Activated naive CD4-positive, alpha-beta T cell treated with anti-CD3 and anti-CD28 coated beads, Interleukin-2, amount 50 U/mL, for 72 hours (primary cell): ENCODE measurements at regions not wholly inside any gene's neighbourhood (a gene's known extent, or its start where the extent isn't known, plus 50 kb on each side); places are given as distances from the start of the nearest gene placed in this dataset.
A peak's percentile ranks its signal among the peaks of the same experiment; 100 is the strongest.
"Not testable (repeated sequence)": the region's sequence is repeated elsewhere in the genome, so short reads cannot be mapped to it uniquely, and the experiment has no call there.

ENCODE experiments used
- ATAC-seq, 2 donors: fragments of 150-1000 bp; cut with Tn5 transposase; 2 replicates each; pipeline ENCODE4 v1.10.0; 2021; ENCODE audit warnings: mild to moderate bottlenecking in 2 of 2, moderate library complexity in 2 of 2
- DNase-seq, 2 donors: peaks; one replicate each; pipeline ENCODE4 v3.0.0; 2021 to 2022; ENCODE audit warnings: low spot score in 2 of 2
- H3K27ac Mint-ChIP-seq, 2 donors: one replicate each; pipeline ENCODE4 v1.8.0; 2022; ENCODE audit warnings: mild to moderate bottlenecking in 2 of 2, mixed read lengths in 2 of 2
- H3K36me3 Mint-ChIP-seq, 2 donors: one replicate each; pipeline ENCODE4 v1.8.0; 2022; ENCODE audit warnings: mixed read lengths in 2 of 2
- H3K9me3 Mint-ChIP-seq, 2 donors: one replicate each; pipeline ENCODE4 v1.8.0; 2022; ENCODE audit warnings: mixed read lengths in 2 of 2

DNA sequence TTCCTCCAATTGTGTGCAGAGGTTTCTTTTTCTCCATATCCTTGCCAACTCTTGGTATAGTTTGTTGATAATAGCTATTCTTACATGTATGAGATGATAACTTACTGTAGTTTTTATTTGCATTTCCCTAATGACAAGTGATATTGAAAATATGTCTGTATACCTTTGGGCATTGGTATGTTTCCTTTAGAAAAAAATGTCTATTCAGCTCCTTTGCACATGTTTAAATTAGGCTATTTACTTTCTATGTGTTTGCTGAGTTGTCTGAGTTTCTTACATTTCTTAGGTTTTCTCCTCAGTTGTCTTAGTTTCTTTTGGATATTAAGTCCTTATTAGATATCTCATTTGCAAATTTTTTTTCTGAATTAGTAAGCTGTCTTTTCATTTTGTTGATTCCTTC is 487.3 kb upstream of the EPHA5 start:
- H3K9me3 Mint-ChIP-seq: peaks cover 29 to 41% of the 10 kb centered on the region in 2 donors
- no peaks in the 10 kb centered on the region for H3K36me3 Mint-ChIP-seq
- DNase-seq: no peak
- no peak overlapping the region for H3K27ac Mint-ChIP-seq
- no peak for ATAC-seq

DNA sequence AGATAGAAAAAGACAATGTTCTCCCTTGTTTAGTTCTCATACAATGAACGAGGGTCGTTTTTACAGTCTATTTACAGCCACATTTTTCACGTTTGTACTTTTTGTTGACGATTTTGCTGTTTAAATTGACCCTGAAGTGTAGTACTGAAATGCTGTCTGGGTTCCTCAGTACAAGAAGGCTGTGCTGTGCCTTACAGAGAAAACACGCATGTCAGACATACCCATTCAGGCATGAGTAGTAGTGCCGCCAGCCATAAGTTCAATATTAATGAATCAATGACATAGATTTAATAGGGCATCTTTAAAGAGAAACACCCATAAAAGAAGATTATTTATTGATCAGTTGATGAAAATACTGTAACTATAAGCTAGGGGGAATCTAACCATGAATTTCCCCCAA is 459.8 kb upstream of the EPHA5 start:
- H3K36me3 Mint-ChIP-seq: no peaks in the 10 kb centered on the region
- ATAC-seq (no peak), DNase-seq (no peak)
- peaks cover 5% of the 10 kb centered on the region in 2 donors for H3K9me3 Mint-ChIP-seq
- H3K27ac Mint-ChIP-seq: no peak overlapping the region

DNA sequence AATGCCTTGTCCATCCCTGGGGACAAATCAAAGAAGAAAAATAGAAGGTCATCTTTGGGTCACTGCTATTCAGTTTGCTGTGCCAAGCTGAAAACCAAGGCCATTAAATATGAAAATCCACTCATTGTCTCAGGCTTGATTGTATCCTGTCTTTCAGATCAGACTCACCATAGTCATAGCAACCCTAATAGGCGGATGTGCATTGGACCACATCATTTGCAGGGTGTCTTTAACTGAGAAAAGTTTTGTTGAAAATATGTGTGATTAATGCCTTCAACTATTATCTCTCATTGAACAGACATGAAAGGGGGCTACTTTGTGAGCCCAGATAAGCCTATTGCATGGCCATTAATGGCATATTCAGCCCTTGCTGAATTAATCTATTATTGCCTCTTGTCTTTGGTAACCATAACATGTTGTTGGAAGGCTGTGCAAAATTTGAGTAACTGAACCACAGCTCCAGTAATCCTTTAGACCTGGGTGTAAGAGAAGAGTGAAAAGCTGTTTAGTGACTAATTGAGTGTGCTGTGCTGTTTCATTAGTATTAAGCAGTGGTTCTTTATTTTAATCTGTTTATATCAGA is 453.6 kb upstream of the EPHA5 start:
- Mint-ChIP-seq H3K27ac (no peak overlapping the region), H3K36me3 (no peaks in the 10 kb centered on the region), H3K9me3 (peaks cover 10 to 11% of the 10 kb centered on the region in 2 donors)
- ATAC-seq (no peak), DNase-seq (no peak)

DNA sequence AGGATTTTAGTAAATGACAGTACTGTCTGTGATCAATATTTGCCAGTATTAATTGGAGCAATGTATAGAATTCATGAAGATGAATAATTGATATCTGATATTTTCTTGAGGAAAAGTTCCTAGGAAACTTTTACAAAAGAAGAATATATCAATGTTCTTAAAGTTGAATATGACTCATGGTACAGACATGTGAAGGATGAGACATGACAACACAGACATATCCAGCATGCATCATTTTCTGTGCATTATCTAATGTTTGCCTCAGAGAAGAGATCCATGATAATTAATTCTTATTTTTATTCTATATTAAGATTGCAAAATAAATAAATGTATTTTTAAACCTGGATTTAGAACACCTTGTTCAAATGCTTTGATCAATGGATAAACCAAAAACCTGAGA is 452.9 kb upstream of the EPHA5 start:
- H3K27ac Mint-ChIP-seq: no peak overlapping the region
- ATAC-seq (no peak), DNase-seq (no peak)
- peaks cover 10 to 11% of the 10 kb centered on the region in 2 donors for H3K9me3 Mint-ChIP-seq
- no peaks in the 10 kb centered on the region for H3K36me3 Mint-ChIP-seq

DNA sequence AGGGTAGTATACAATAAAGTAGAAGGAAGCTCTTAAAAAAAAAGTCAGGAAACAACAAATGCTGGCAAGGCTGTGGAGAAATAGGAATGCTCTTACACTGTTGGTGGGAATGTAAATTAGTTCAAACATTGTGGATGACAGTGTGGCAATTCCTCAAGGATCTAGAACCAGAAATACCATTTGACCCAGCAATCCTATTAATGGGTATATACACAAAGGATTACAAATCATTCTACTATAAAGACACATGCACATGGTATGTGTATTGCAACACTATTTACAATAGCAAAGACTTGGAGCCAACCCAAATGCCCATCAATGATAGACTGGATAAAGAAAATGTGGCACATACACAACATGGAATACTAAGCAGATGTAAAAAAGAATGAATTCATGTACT is 444.9 kb upstream of the EPHA5 start:
- ATAC-seq, DNase-seq, H3K27ac Mint-ChIP-seq, H3K36me3 Mint-ChIP-seq: not testable (repeated sequence)
- peaks cover 7 to 18% of the 10 kb centered on the region in 2 donors for H3K9me3 Mint-ChIP-seq

DNA sequence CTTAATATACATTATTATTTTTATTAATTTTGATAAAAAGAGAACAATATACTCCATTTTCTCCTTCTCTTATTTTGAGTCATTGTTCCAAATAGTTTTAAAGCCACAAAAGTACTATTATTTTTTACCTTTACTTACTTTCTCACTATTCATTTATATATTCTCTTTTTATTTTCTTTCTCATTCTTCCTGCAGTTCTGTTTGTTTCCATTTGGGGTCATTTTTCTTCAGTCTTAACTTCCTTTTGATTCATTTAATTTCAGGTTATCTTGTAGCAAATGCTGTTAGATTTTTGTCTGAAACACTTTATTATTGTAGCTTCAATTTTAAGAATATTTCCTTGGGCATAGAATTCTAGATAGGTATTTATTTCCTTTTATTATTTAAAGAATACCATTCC is 438.6 kb upstream of the EPHA5 start:
- DNase-seq (no peak), ATAC-seq (no peak)
- peaks cover 16 to 23% of the 10 kb centered on the region in 2 donors for H3K9me3 Mint-ChIP-seq
- no peak overlapping the region for H3K27ac Mint-ChIP-seq
- no peaks in the 10 kb centered on the region for H3K36me3 Mint-ChIP-seq

DNA sequence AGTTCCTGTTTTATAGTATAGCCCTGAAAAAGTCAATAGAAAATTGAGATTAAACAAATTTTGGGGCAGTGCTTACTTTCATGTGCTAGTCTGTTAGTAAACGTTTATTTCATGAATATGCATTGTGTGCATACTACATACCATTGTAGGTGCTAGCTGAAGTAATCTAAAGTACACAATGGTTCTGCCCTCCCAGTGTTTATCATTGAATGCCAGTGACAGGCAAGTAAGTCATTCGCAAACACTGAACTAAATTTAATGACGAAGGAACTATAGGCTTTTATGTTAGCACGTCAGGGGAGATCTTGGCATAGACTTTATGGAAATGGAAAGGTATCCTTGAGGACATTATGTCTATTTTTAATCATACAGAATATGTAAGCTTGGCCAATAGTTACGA is 426.9 kb upstream of the EPHA5 start:
- DNase-seq (no peak), ATAC-seq (no peak)
- H3K27ac Mint-ChIP-seq: no peak overlapping the region
- H3K9me3 Mint-ChIP-seq: peaks cover 7 to 14% of the 10 kb centered on the region in 2 donors
- H3K36me3 Mint-ChIP-seq: no peaks in the 10 kb centered on the region

DNA sequence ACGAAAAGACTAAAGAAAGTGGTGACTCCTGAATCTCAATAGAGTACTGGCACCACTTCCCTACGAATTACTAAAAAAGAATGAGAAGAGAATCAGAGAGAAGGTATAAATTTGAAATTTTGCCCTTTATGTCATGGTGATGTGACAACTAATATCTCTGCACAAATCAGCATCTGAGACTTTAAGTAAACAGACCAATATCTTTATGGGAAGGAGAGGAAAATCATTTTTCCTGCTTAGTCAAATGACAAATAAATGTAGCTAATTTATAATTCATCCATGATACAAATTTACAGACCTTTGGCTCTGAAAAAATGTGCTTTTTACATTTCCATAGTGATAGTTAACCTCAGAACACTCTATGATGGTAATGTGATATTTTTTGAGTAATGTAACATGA is 424.8 kb upstream of the EPHA5 start:
- Mint-ChIP-seq H3K27ac (no peak overlapping the region), H3K9me3 (peaks cover 12 to 13% of the 10 kb centered on the region in 2 donors), H3K36me3 (no peaks in the 10 kb centered on the region)
- DNase-seq (no peak), ATAC-seq (no peak)

DNA sequence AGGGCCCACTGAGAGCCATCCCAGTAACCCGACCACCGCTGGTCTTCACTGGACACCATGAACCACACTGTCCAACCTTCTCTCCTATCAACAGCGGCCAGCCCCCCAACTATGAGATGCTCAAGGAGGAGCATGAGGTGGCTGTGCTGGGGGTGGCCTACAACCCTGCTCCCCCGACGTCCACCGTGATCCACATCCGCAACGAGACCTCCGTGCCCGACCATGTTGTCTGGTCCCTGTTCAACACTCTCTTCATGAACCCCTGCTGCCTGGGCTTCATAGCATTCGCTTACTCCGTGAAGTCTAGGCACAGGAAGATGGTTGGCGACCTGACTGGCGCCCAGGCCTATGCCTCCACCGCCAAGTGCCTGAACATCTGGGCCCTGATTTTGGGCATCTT is 423.8 kb upstream of the EPHA5 start:
- no peak for DNase-seq
- ATAC-seq: no peak
- Mint-ChIP-seq H3K9me3 (peaks cover 12 to 13% of the 10 kb centered on the region in 2 donors), H3K27ac (peak overlapping the region in 1 of 2 donors; percentile 46), H3K36me3 (no peaks in the 10 kb centered on the region)

DNA sequence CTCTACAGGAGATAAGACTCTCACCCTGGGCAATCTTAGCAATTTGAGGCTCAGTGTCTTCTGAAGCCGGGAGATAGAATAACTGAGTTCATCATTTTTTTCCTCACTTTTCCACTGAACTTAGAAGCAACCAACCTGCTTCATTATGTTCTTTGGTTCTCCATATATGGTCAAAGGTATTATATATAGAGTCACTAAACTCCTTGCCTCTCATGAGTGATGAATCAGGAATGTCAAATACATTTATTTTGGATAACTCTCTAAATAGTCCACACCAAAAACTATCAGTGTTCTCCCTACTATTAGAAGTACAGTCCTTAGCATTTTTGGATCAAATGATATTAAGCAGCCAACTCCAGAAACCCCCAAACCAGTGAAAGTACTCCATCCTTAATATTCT is 421.5 kb upstream of the EPHA5 start:
- Mint-ChIP-seq H3K36me3 (no peaks in the 10 kb centered on the region), H3K9me3 (peaks cover 16 to 24% of the 10 kb centered on the region in 2 donors), H3K27ac (no peak overlapping the region)
- DNase-seq (no peak), ATAC-seq (no peak)

DNA sequence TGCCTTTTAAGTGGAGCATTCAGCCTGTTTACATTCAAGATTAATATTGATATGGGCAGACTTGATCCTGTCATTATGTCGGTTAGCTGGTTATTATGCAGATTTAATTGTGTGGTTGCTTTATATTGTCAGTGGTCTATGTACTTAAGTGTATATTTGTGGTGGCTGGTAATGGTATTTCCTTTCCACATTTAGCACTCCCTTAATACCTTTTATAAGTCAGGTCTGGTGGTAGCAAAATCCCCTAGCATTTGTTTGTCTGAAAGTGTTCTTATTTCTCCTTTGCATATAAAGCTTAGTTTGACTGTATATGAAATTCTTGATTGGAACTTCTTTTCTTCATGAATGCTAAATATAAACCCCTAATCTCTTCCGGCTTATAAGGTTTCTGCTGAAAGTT is 403.7 kb upstream of the EPHA5 start:
- H3K9me3 Mint-ChIP-seq: peaks cover 20 to 22% of the 10 kb centered on the region in 2 donors

DNA sequence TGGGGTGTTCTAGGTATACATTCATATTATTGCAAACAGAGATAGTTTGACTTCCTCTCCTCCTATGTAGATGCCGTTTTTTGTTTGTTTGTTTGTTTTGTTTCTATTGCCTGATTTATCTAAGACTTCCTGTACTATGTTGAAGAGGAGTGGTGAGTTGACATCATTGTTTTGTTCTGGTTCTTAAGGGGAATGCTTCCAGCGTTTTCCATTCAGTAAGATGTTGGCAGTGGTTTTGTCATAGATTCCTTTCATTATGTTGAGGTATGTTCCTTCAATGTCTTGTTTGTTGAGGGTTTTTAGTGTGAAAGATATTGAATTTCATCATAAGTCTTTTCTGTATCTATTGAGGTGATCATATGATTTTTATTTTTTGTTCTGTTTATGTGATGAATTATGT is 401.6 kb upstream of the EPHA5 start:
- ATAC-seq (no peak), DNase-seq (no peak)
- no peak overlapping the region for H3K27ac Mint-ChIP-seq
- H3K36me3 Mint-ChIP-seq: no peaks in the 10 kb centered on the region
- H3K9me3 Mint-ChIP-seq: peaks cover 22 to 24% of the 10 kb centered on the region in 2 donors

More for the DNA sequence above, 403.7 kb upstream of the EPHA5 start:
- Mint-ChIP-seq H3K27ac (no peak overlapping the region), H3K36me3 (no peaks in the 10 kb centered on the region)
- no peak for DNase-seq
- no peak for ATAC-seq

DNA sequence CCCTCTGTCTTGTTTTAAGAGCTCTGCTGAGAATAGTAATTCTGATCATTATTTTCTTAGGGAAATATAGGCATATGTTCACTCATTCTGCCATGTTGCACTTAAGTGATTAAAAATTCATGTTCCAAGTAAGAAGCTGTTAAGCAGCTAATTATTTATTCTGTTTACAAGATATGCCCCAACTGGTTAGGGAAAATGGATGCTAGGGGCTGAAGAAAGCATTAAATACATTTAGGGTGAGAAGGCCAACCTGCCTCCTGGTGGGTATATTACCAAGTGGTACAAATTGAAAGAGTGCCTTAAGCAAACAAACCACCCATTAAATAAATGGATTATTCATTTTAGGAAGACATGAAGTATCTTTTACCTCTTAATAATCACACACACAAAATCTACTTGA is 392.6 kb upstream of the EPHA5 start:
- no peaks in the 10 kb centered on the region for H3K36me3 Mint-ChIP-seq
- ATAC-seq: no peak
- DNase-seq: no peak
- peaks cover 8 to 9% of the 10 kb centered on the region in 2 donors for H3K9me3 Mint-ChIP-seq
- H3K27ac Mint-ChIP-seq: no peak overlapping the region

DNA sequence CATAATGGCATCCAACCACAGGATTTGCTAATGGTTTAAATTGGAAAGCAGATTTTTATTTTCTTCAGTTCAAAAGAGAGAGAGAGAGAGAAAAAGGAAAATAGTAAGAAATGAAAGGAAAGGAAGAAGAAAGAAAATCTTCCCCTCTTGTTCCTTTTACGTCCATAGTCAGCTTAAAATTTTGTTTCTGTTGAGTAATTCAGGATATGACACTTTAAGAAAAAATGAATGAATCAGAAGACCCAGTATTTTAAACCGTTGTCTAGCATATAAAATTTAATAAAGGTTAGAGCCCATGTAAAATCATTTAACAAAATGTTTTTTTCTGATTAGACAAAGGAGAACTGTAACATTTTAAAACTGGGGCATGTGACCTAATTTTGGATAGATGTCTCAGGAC is 391.8 kb upstream of the EPHA5 start:
- DNase-seq (no peak), ATAC-seq (no peak)
- Mint-ChIP-seq H3K36me3 (no peaks in the 10 kb centered on the region), H3K9me3 (peaks cover 9 to 11% of the 10 kb centered on the region in 2 donors), H3K27ac (no peak overlapping the region)

DNA sequence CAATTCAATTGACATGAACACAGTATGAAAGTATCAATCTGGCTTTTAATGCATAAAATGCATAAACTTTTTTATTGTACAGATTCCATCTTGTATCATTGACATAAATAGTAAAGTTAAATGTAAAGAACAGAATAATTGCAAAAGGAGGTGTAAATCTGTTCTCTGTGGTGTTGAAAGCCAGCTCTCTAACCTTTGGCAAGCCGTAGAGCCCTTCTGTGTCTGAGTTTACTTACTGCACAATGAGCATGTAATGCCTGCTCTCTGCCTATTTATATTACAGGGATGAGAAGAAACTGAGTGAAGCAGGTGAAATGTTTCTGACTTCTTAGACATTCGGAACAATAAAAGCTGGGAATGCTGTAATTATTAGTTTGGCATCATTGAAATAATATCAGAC is 389.3 kb upstream of the EPHA5 start:
- no peaks in the 10 kb centered on the region for H3K36me3 Mint-ChIP-seq
- DNase-seq (no peak), ATAC-seq (no peak)
- peaks cover 14 to 19% of the 10 kb centered on the region in 2 donors for H3K9me3 Mint-ChIP-seq
- no peak overlapping the region for H3K27ac Mint-ChIP-seq

DNA sequence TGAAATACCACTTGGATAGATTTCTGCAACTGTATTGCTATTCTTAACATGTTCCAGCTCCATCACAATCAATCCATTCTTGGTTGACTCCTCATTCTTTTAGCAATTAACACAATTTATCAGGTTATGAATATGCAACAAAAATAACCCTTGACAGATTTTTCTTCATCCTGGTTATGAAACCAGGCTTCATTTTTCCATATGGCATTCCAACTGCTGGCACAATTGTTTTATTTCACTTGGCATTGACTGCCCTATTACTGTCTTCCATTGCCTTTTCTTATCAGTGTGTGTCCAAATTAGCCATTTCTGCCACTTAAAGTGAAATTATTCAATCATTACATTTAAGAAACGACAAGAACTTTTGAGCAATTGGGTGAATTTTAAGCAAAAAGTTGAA is 388.8 kb upstream of the EPHA5 start:
- H3K9me3 Mint-ChIP-seq: peaks cover 14 to 19% of the 10 kb centered on the region in 2 donors
- DNase-seq: no peak
- H3K27ac Mint-ChIP-seq: no peak overlapping the region
- ATAC-seq: no peak
- no peaks in the 10 kb centered on the region for H3K36me3 Mint-ChIP-seq

DNA sequence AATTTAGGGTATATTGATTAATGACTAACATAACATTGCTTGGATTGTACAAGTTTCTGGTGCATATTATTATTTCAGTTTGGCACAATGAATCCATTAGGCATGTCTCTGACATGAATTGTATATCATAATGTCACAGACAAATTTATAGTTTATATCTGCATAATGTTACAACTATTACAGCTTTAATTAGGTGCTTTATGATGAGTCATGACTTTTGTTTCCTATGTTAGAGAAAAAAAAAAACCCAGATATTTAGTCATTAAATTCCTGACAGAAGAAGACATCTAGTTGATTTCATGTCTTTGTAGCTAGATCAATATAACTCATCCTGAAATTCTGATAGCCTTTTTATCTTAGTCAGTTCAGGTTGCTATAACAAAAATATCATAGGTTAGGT is 385.7 kb upstream of the EPHA5 start:
- ATAC-seq (no peak), DNase-seq (no peak)
- peaks cover 5 to 17% of the 10 kb centered on the region in 2 donors for H3K9me3 Mint-ChIP-seq
- no peaks in the 10 kb centered on the region for H3K36me3 Mint-ChIP-seq
- H3K27ac Mint-ChIP-seq: no peak overlapping the region

DNA sequence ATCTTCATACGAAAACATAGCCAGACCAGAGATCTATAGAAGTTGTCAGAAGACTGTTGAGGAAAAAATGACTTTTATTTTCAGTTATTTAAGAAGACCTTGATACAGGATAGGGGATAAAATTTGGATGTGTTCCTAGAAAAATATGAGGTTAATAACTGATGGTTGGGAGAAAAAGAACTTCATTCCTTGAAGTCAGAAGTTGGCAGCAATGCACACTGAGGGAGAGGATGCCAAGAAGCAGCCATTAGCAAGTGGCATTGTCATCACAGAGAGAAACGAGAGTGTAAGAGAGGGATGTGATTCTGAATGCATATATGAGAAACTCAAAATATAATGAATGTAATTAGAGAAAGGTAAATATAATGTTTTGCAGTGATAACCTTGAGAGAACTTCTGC is 382.1 kb upstream of the EPHA5 start:
- ATAC-seq (no peak), DNase-seq (no peak)
- Mint-ChIP-seq H3K27ac (no peak overlapping the region), H3K9me3 (peaks cover 14 to 21% of the 10 kb centered on the region in 2 donors), H3K36me3 (peaks cover 5% of the 10 kb centered on the region in 2 donors)

DNA sequence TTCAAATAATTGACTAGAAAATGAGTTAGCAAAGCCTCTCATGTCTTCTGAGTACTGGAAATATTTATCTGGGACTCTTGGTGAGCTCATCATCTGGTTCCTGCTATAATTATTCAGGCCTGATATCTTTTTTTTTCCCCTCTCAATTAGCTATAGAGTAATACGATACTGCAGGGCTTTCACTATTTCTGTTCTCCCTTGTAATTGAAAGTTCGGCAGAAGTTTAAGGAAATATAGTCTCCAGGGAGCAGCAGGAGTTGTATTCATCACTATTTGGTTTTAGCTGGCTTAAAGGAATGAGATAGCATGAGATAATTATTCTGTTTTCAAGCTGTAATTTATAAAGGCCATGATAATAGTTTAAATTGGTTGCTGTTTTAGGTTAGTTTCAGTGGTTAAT is 378.6 kb upstream of the EPHA5 start:
- Mint-ChIP-seq H3K9me3 (peaks cover 14 to 16% of the 10 kb centered on the region in 2 donors), H3K36me3 (peaks cover 5% of the 10 kb centered on the region in 2 donors), H3K27ac (no peak overlapping the region)
- DNase-seq (no peak), ATAC-seq (no peak)
